DND-41 (cell line): ENCODE measurements at regions not wholly inside any gene's neighbourhood (a gene's known extent, or its start where the extent isn't known, plus 50 kb on each side); places are given as distances from the start of the nearest gene placed in this dataset.

Experiments
- EZH2 ChIP-seq: IDR thresholded peaks from 3 replicates; pipeline ENCODE4 v1.6.1; 2012; ENCODE audit warnings: borderline replicate concordance, low read depth, mild to moderate bottlenecking, moderate library complexity, low read length, inconsistent platforms; ENCODE audit not compliant: severe bottlenecking
- TF ChIP-seq, protein P1 (sequence below): IDR thresholded peaks from 2 replicates; pipeline ENCODE4 v1.5.1; 2012; ENCODE audit warnings: borderline replicate concordance, low read length, moderate library complexity, mild to moderate bottlenecking; ENCODE audit not compliant: poor library complexity, severe bottlenecking; ENCODE audit errors: extremely low read depth

DNA sequence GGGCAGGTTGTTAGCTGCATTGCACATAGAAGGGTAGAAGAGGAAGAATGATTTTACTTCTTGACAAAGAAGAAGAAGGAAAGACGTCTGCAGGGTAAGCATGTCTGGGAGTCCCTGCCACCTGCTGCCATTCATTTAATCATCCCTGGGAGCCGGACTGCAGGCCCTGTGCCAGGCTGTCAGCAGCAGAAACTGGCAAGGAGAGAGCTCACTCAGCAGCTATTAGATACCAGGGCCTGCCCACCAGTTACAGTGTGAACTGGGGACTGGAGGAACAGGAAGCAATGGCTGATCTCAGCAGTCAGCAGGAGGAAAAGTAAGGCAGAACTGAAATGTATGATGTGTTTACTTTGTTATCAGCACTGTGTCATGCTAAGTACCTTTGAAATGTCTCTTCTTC lies 75.7 kb upstream of the C1orf87 start:
- TF ChIP-seq, protein P1, sequence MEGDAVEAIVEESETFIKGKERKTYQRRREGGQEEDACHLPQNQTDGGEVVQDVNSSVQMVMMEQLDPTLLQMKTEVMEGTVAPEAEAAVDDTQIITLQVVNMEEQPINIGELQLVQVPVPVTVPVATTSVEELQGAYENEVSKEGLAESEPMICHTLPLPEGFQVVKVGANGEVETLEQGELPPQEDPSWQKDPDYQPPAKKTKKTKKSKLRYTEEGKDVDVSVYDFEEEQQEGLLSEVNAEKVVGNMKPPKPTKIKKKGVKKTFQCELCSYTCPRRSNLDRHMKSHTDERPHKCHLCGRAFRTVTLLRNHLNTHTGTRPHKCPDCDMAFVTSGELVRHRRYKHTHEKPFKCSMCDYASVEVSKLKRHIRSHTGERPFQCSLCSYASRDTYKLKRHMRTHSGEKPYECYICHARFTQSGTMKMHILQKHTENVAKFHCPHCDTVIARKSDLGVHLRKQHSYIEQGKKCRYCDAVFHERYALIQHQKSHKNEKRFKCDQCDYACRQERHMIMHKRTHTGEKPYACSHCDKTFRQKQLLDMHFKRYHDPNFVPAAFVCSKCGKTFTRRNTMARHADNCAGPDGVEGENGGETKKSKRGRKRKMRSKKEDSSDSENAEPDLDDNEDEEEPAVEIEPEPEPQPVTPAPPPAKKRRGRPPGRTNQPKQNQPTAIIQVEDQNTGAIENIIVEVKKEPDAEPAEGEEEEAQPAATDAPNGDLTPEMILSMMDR = no peak
- TF ChIP-seq EZH2 = no peak
